IPS-20b (cell line): ENCODE measurements at regions not wholly inside any gene's neighbourhood (a gene's known extent, or its start where the extent isn't known, plus 50 kb on each side); places are given as distances from the start of the nearest gene placed in this dataset.
"Not testable (repeated sequence)": the region's sequence is repeated elsewhere in the genome, so short reads cannot be mapped to it uniquely, and the experiment has no call there.

Source experiments
- H3K27ac ChIP-seq: one replicate; pipeline ENCODE4 v1.5.1; 2013; ENCODE audit warnings: low read length
- H3K27me3 ChIP-seq: 2 replicates; pipeline ENCODE4 v1.6.1; 2013; ENCODE audit warnings: mild to moderate bottlenecking, low read length, inconsistent platforms; ENCODE audit not compliant: insufficient read depth
- H3K36me3 ChIP-seq: 2 replicates; pipeline ENCODE4 v1.6.1; 2013; ENCODE audit warnings: low read depth, mild to moderate bottlenecking, inconsistent platforms, low read length, moderate library complexity; ENCODE audit not compliant: insufficient read depth
- H3K4me1 ChIP-seq: 2 replicates; pipeline ENCODE4 v1.6.1; 2013; ENCODE audit warnings: mild to moderate bottlenecking, control low read depth, inconsistent platforms, low read length, moderate library complexity; ENCODE audit not compliant: insufficient read depth
- H3K4me3 ChIP-seq: 2 replicates; pipeline ENCODE4 v1.5.1; 2013; ENCODE audit warnings: mild to moderate bottlenecking, low read length, inconsistent platforms
- H3K9ac ChIP-seq: 2 replicates; pipeline ENCODE4 v1.6.1; 2013; ENCODE audit warnings: low read depth, mild to moderate bottlenecking, inconsistent platforms, low read length, moderate library complexity
- H3K9me3 ChIP-seq: 2 replicates; pipeline ENCODE4 v1.6.1; 2013; ENCODE audit warnings: mild to moderate bottlenecking, low read depth, low read length, inconsistent platforms; ENCODE audit not compliant: insufficient read depth

DNA sequence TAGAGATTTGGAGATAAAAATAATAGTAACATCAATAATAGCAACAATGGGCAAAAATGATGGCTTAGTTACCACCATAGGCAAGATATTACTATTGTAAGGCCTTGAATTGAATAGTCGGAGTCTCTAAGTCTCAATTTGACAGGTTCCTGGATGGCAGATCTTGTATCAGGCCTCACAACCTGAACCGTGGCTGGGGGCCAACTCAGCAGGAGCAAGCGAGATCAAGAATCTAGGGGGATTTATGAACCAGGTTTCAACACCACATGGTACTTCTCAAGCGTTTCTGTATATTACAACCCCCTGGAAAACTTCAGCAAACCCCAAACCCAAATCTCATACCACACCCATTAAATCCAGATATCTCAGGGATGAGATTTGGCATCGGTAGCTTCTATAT, 573.8 kb downstream of the LIG4 start:
- Histone ChIP-seq H3K9me3 (no peaks in the 10 kb centered on the region), H3K36me3 (no peaks in the 10 kb centered on the region), H3K27ac (no peak overlapping the region), H3K27me3 (no peaks in the 10 kb centered on the region), H3K9ac (no peak overlapping the region), H3K4me3 (no peak overlapping the region), H3K4me1 (no peaks in the 10 kb centered on the region)

DNA sequence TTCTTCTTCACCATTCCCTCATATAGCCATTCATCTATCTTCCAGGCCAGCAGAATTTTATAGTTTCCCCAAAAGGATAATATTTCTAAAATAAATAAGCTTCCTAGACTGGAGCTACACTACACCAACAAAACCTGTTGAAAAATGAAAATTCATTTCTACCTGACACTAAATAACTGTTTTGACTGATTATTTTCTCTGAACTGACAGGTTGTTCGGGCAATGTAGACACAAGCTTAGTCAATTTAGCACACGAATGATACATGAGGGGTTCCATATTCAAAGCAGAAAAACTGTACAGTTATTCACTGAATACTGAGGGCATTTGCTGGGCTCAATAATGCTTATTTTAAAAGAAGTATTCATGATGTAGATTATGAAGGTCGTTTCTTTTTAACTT, 589.7 kb downstream of the LIG4 start:
- Histone ChIP-seq H3K9me3 (no peaks in the 10 kb centered on the region), H3K27me3 (no peaks in the 10 kb centered on the region), H3K27ac (no peak overlapping the region), H3K4me3 (no peak overlapping the region), H3K9ac (no peak overlapping the region), H3K4me1 (no peaks in the 10 kb centered on the region), H3K36me3 (no peaks in the 10 kb centered on the region)

DNA sequence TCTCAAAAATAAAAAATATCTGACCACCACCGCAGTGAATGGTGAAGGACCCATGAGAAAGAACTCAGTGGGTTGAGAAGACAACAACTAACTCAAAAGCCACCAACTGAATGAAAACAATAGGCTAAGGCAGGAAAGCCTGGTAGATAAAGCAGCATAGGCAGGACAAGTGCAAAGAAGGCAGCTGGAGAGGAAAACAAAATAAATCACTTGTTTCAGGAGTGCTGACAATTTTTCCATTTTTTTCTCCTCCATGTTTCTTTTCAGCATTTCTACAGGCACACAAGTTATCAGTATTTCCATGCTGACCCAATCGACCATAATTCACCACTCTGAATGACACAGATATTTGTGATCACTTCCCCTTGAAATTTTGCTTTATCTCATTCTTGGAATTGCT, 597.8 kb downstream of the LIG4 start:
- no peaks in the 10 kb centered on the region for H3K9me3 ChIP-seq
- H3K9ac ChIP-seq: no peak overlapping the region
- H3K27me3 ChIP-seq: no peaks in the 10 kb centered on the region
- no peaks in the 10 kb centered on the region for H3K4me1 ChIP-seq
- no peak overlapping the region for H3K4me3 ChIP-seq
- no peaks in the 10 kb centered on the region for H3K36me3 ChIP-seq
- no peak overlapping the region for H3K27ac ChIP-seq

DNA sequence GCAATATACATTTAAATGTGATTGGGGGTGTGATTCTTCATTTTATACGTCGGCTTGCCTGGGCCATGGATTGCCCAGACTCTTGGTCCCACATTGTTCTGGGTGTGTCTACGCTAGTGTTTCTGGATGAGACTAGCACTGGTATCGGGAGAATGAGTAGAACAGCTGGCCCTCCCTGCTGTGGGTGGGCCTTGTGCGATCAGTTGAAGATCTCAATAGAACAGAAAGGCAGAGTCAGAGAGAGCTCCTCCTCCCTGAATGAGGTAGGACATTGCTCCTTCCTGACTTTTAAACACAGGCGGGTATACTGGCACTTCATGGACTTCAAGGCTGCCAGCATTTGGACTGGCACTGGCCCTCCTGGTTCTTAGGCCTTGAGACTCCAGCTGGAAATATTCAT, 603.0 kb downstream of the LIG4 start:
- no peak overlapping the region for H3K9ac ChIP-seq
- no peaks in the 10 kb centered on the region for H3K9me3 ChIP-seq
- H3K36me3 ChIP-seq: no peaks in the 10 kb centered on the region
- H3K27ac ChIP-seq: no peak overlapping the region
- H3K4me1 ChIP-seq: no peaks in the 10 kb centered on the region
- H3K27me3 ChIP-seq: no peaks in the 10 kb centered on the region
- H3K4me3 ChIP-seq: no peak overlapping the region

- Histone ChIP-seq H3K9ac (no peak overlapping the region), H3K27ac (no peak overlapping the region), H3K9me3 (no peaks in the 10 kb centered on the region), H3K36me3 (no peaks in the 10 kb centered on the region), H3K4me1 (no peaks in the 10 kb centered on the region), H3K4me3 (no peak overlapping the region), H3K27me3 (no peaks in the 10 kb centered on the region)
Measured at GRCh38 chr13:107608736-107609135, 606.6 kb downstream of the LIG4 start.

DNA sequence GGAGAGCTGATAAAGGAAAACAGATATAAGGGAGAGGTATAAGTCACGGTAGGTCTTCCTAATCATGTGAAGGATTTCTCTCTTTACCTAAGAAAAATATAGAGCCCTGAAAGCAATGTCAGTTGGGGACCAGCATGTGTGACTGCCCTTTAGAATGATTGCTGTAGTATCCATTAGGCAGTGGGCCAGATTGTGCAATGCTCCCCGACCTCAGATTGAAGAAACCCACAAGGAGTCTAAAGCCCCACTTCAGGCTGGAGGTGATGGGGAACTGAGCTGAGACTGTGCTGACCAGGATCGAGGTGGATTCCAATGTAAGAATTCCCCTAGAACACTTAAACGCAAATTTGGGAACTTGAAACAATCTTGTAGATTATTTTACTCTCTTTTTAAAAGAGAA, 614.4 kb downstream of the LIG4 start:
- Histone ChIP-seq H3K9ac (no peak overlapping the region), H3K27ac (no peak overlapping the region), H3K4me1 (no peaks in the 10 kb centered on the region), H3K27me3 (no peaks in the 10 kb centered on the region), H3K9me3 (no peaks in the 10 kb centered on the region), H3K4me3 (no peak overlapping the region), H3K36me3 (no peaks in the 10 kb centered on the region)

DNA sequence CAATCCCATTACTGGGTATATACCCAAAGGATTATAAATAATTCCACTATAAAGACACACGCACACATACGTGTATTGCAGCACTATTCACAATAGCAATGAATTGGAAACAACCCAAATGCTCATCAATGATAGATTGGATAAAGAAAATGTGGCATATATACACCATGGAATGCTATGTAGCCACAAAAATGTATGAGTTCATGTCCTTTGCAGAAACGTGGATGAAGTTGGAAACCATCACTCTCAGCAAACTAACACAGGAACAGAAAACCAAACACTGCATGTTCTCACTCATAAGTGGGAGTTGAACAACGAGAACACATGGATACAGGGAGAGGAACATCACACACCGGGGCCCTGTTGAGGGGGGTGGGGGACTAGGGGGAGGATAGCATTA, 619.0 kb downstream of the LIG4 start:
- not testable (repeated sequence) for H3K4me1 ChIP-seq, H3K27me3 ChIP-seq, H3K4me3 ChIP-seq, H3K36me3 ChIP-seq, H3K27ac ChIP-seq, H3K9me3 ChIP-seq, H3K9ac ChIP-seq

GRCh38 chr13:107590556-107590955, 624.8 kb downstream of the LIG4 start:
- no peak overlapping the region for H3K27ac ChIP-seq
- no peaks in the 10 kb centered on the region for H3K36me3 ChIP-seq
- peaks cover 4% of the 10 kb centered on the region; the same call in 1 of the 2 replicates for H3K27me3 ChIP-seq
- no peaks in the 10 kb centered on the region for H3K9me3 ChIP-seq
- H3K4me1 ChIP-seq: no peaks in the 10 kb centered on the region
- no peak overlapping the region for H3K4me3 ChIP-seq
- H3K9ac ChIP-seq: no peak overlapping the region

GRCh38 chr13:107587681-107588080, 627.7 kb downstream of the LIG4 start:
- no peaks in the 10 kb centered on the region for H3K4me1 ChIP-seq
- no peak overlapping the region for H3K9ac ChIP-seq

DNA sequence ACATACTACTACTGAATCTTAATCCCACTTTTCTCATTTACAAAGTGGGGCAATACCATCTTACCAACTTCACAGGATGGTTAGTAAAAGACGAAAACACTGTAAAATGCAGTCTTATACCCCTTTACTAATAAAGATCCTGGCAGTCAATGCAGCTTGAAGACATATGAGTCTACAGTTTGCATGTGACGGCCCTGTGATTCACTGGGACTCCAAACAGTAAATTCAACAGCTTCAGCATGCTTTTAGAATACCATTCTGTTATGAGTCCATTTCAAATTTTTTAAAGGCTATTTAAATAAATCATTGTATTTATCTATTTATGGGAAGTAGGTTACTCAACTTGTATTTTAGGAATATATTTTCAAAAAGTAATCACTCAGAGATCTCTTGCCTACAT, 629.1 kb downstream of the LIG4 start:
- H3K27me3 ChIP-seq: peaks cover 42% of the 10 kb centered on the region
- H3K27ac ChIP-seq: no peak overlapping the region
- H3K36me3 ChIP-seq: no peaks in the 10 kb centered on the region
- no peaks in the 10 kb centered on the region for H3K9me3 ChIP-seq
- H3K4me3 ChIP-seq: no peak overlapping the region
- no peak overlapping the region for H3K9ac ChIP-seq
- H3K4me1 ChIP-seq: no peaks in the 10 kb centered on the region; the same call in 1 of the 2 replicates

More at GRCh38 chr13:107587681-107588080, 627.7 kb downstream of the LIG4 start:
- Histone ChIP-seq H3K4me3 (no peak overlapping the region), H3K27ac (no peak overlapping the region), H3K9me3 (no peaks in the 10 kb centered on the region), H3K27me3 (peaks cover 28% of the 10 kb centered on the region), H3K36me3 (no peaks in the 10 kb centered on the region)

DNA sequence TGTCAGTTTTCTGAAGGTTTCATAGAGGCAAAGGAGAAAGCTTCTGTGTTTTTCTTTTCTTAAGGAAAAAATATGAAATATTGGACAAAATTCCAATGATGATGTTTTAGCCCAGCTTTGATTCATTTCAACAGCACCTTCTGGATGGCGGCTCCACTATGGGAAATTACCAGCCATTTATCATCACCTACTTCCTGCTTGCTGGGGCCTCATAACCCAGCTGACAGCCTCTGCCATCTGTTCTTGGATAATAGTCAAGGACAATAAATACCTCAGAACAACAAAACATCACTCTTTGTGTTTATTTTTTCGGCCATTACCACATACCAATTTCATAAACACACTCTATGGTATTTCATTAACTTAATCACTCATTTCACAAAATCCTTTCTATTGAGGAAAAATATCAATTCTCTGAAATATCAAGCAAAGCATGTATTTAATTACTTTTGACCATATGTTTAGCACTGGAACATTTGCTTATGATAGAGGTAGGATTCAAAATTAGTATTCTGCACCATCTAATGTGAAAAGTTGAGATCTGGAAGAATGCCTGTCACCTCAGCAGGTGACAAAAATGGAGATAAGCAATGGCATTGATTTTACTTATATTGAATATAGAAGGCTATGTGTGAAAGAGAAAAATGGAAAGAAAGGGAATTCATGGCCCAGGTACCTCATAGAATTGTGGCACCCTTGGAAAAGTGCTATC, 629.7 kb downstream of the LIG4 start:
- no peak overlapping the region for H3K27ac ChIP-seq
- peaks cover 48% of the 10 kb centered on the region for H3K27me3 ChIP-seq
- no peak overlapping the region for H3K4me3 ChIP-seq
- no peaks in the 10 kb centered on the region; the same call in 1 of the 2 replicates for H3K4me1 ChIP-seq
- H3K36me3 ChIP-seq: no peaks in the 10 kb centered on the region
- H3K9me3 ChIP-seq: no peaks in the 10 kb centered on the region
- H3K9ac ChIP-seq: no peak overlapping the region

- Histone ChIP-seq H3K9me3 (no peaks in the 10 kb centered on the region), H3K4me1 (no peaks in the 10 kb centered on the region; the same call in 1 of the 2 replicates), H3K9ac (no peak overlapping the region), H3K4me3 (no peak overlapping the region), H3K36me3 (no peaks in the 10 kb centered on the region), H3K27me3 (peaks cover 77% of the 10 kb centered on the region), H3K27ac (no peak overlapping the region)
Measured at GRCh38 chr13:107582171-107582570, 633.2 kb downstream of the LIG4 start.
